Neural cell (in vitro differentiated cells): ENCODE measurements at regions not wholly inside any gene's neighbourhood (a gene's known extent, or its start where the extent isn't known, plus 50 kb on each side); places are given as distances from the start of the nearest gene placed in this dataset.

Source experiments
- CTCF ChIP-seq: fragments of 450-650 bp; IDR thresholded peaks from 2 replicates; pipeline ENCODE4 v1.5.1; 2014; ENCODE audit warnings: antibody characterized with exemption, mild to moderate bottlenecking, moderate library complexity; ENCODE audit not compliant: poor library complexity, severe bottlenecking
- EP300 ChIP-seq: fragments of 450-650 bp; conservative IDR thresholded peaks from 2 replicates; pipeline ENCODE4 v1.6.1; 2014; ENCODE audit warnings: antibody characterized with exemption, mild to moderate bottlenecking, moderate library complexity; ENCODE audit not compliant: poor library complexity, severe bottlenecking
- EZH2 ChIP-seq: fragments of 200-600, 300-800 bp; shearing (Covaris generic), sonication (generic); IDR thresholded peaks from 2 replicates; pipeline ENCODE4 v1.6.1; 2014; ENCODE audit warnings: antibody characterized with exemption, low read length, borderline replicate concordance, mild to moderate bottlenecking; ENCODE audit not compliant: insufficient read depth, poor library complexity, severe bottlenecking
- MXI1 ChIP-seq: fragments of 450-650 bp; conservative IDR thresholded peaks from 2 replicates; pipeline ENCODE4 v1.6.1; 2014; ENCODE audit warnings: antibody characterized with exemption, mild to moderate bottlenecking; ENCODE audit not compliant: poor library complexity, severe bottlenecking
- POLR2AphosphoS5 ChIP-seq: IDR thresholded peaks from 2 replicates; pipeline ENCODE4 v1.6.1; 2012
- RAD21 ChIP-seq: fragments of 450-650 bp; conservative IDR thresholded peaks from 2 replicates; pipeline ENCODE4 v1.6.1; 2014; ENCODE audit warnings: antibody characterized with exemption, mild to moderate bottlenecking, moderate library complexity
- REST ChIP-seq: IDR thresholded peaks from 2 replicates; pipeline ENCODE4 v1.6.1; 2012; ENCODE audit warnings: borderline replicate concordance
- SMC3 ChIP-seq: fragments of 450-650 bp; conservative IDR thresholded peaks from 2 replicates; pipeline ENCODE4 v1.6.1; 2014; ENCODE audit warnings: antibody characterized with exemption, mild to moderate bottlenecking, moderate library complexity; ENCODE audit not compliant: poor library complexity
- TAF1 ChIP-seq: IDR thresholded peaks from 2 replicates; pipeline ENCODE4 v1.6.1; 2012; ENCODE audit warnings: low read depth

- TF ChIP-seq CTCF (no peak), POLR2AphosphoS5 (no peak), EZH2 (no peak), MXI1 (no peak), SMC3 (no peak), EP300 (no peak), TAF1 (no peak), REST (no peak), RAD21 (no peak)
Observed at GRCh38 chr4:151538963-151539362, 130.0 kb downstream of the FHIP1A start.
